Muscle of leg (tissue), 3 donors: ENCODE measurements at regions not wholly inside any gene's neighbourhood (a gene's known extent, or its start where the extent isn't known, plus 50 kb on each side); places are given as distances from the start of the nearest gene placed in this dataset.
"Not testable (repeated sequence)": the region's sequence is repeated elsewhere in the genome, so short reads cannot be mapped to it uniquely, and the experiment has no call there.

ENCODE experiments used
- DNase-seq: peaks from one replicate; pipeline ENCODE4 v3.0.0; 2013
- H3K27ac ChIP-seq: one replicate; pipeline ENCODE4 v1.5.1; 2013; ENCODE audit warnings: mild to moderate bottlenecking, low read length, control low read depth
- H3K27me3 ChIP-seq: one replicate; pipeline ENCODE4 v1.6.1; 2013; ENCODE audit warnings: low read length; ENCODE audit not compliant: control insufficient read depth, insufficient read depth
- H3K36me3 ChIP-seq: one replicate; pipeline ENCODE4 v1.6.1; 2013; ENCODE audit warnings: low read length; ENCODE audit not compliant: control insufficient read depth, insufficient read depth
- H3K4me1 ChIP-seq: one replicate; pipeline ENCODE4 v1.6.1; 2013; ENCODE audit warnings: low read length; ENCODE audit not compliant: control insufficient read depth, insufficient read depth
- H3K4me3 ChIP-seq: one replicate; pipeline ENCODE4 v1.5.1; 2013; ENCODE audit warnings: low read length, control low read depth
- H3K9me3 ChIP-seq: replicated peaks from 2 replicates; pipeline ENCODE4 v1.6.1; 2013; ENCODE audit warnings: low read depth, low read length; ENCODE audit not compliant: control insufficient read depth
- WGBS: methylation state at CpG from one replicate; pipeline ENCODE4 v1.1.5; 2013; ENCODE audit warnings: missing lambda C conversion rate; ENCODE audit not compliant: insufficient coverage; 5-methylcytosine and 5-hydroxymethylcytosine counted together

DNA sequence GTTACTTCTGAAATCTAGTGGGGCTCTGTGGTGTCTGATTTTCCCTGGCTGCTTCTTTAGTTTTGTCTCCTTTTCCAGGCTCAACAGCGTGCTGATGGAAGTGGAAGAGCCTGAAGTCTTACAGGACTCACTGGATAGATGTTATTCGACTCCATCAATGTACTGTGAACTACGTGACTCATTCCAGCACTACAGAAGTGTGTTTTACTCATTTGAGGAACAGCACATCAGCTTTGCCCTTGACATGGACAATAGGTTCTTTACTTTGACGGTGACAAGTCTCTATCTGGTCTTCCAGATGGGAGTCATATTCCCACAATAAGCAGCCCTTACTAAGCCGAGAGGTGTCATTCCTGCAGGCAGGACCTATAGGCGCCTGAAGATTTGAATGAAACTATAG is 51.1 kb downstream of the NBPF8 start:
- H3K27ac ChIP-seq, H3K4me1 ChIP-seq, H3K36me3 ChIP-seq, H3K27me3 ChIP-seq, H3K4me3 ChIP-seq, H3K9me3 ChIP-seq, DNase-seq: not testable (repeated sequence)
- 54% methylated on average over 2 of the region's 6 CpGs for WGBS

DNA sequence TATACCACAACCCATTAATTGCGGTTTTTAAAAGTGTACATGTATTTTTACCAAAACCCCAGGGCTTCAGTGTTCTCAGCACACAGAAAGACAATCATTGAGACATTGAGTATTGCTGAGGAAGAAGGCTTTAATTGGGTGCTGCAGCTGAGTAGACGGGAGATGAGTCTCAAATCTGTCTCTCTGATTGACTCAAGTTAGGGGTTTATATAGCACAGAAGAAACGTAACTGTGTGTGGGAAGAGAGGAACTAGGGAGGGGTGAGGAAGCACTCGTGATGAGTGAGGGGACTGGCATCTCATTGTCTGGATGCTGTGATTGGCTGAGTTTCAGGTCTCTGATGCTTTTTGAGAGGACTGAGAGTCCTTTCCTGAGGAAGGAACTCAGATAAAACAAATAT is 62.8 kb downstream of the NBPF8 start:
- not testable (repeated sequence) for H3K4me1 ChIP-seq, H3K36me3 ChIP-seq, H3K27me3 ChIP-seq, H3K4me3 ChIP-seq, DNase-seq, H3K9me3 ChIP-seq, H3K27ac ChIP-seq
- WGBS, result 100% methylated on average over 1 of the region's 4 CpGs

DNA sequence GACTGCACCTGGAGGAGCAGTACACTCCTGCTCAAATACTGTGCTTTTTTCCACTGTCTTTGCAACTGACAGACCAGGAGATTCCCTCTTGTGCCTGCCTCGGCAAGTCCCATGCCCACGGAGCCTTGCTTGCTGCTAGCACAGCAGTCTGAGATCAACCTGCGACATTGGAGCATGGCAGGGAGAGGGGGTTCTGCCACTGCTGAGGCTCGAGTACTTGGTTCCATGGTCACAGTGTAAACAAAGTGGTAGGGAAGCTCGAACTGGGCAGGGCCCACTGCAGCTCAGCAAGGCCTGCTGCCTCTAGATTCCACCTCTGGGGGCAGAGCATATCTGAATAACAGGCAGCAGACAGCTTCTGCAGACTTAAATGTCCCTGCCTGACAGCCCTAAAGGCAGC is 63.6 kb downstream of the NBPF8 start:
- not testable (repeated sequence) for DNase-seq, H3K9me3 ChIP-seq, H3K27ac ChIP-seq, H3K27me3 ChIP-seq, H3K4me3 ChIP-seq, H3K36me3 ChIP-seq, H3K4me1 ChIP-seq
- no CpG with 5 or more reads among the region's 5 CpGs for WGBS

DNA sequence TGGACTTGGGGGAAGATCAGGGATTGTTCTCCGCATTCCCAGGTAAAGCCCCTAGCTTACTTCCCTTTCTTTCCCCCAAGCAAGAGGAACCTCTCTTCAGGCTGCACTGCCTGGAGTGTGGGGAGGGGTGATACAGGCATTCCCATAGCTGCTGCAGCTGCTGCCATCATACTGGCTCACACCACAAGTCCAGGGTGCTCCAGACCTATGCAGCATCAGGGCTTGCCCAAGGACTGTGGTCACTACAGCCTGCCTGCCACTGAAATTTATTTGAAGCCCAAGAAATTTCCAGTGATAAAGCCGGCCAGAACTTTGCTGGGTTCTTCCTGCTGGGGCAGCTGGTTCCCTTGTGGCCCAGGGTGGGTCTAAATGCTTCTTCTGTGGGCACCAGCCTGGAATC is 72.7 kb downstream of the NBPF8 start:
- not testable (repeated sequence) for H3K27ac ChIP-seq, H3K36me3 ChIP-seq, H3K27me3 ChIP-seq, DNase-seq, H3K4me3 ChIP-seq, H3K9me3 ChIP-seq, H3K4me1 ChIP-seq
- no CpG with 5 or more reads among the region's 2 CpGs for WGBS

DNA sequence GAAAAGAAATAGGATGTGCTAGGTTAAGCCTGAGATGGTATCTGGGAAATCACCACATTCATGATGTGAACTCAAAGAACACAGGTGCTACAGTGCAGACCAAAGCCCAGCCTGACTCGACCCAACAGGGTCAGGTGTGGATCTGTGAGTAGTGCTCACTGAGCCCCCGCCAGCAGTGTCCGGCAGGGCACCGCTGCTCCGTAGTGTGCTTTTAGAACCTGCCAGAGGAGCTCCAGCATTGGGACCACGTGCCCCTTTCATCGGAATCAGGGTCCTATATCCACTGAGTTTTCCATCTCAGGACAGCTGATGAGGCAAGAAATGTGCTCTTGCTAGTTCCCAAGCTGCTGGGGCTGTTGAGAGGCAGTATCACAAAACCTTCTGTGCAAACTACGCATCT is 74.4 kb downstream of the NBPF8 start:
- not testable (repeated sequence) for H3K4me1 ChIP-seq, H3K27me3 ChIP-seq, H3K36me3 ChIP-seq, H3K4me3 ChIP-seq, H3K27ac ChIP-seq, DNase-seq, H3K9me3 ChIP-seq
- WGBS, result 93% methylated on average over 6 of the region's 8 CpGs

DNA sequence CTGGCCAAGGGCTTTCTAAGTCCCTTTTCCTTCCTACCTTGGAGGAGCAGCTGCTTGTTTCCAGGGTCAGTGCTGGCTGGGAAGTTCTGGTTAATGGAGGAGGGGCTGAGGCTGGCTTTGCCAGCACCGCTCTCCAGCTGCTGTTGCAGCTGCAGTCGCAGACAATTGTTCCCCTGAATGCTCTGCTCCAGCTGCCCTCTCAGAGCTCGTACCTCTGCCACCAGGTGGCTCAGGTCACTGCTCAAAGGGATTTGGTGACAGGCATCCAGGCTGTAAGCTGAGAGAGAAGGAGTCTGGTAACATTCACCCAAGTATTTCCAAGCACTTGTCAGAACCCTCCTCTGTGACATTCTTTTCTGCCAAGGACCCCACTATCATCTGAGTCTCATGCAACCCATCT is 82.3 kb downstream of the NBPF8 start:
- WGBS, result no CpG with 5 or more reads among the region's 3 CpGs
- H3K27ac ChIP-seq, H3K27me3 ChIP-seq, H3K36me3 ChIP-seq, H3K9me3 ChIP-seq, H3K4me1 ChIP-seq, DNase-seq, H3K4me3 ChIP-seq: not testable (repeated sequence)

DNA sequence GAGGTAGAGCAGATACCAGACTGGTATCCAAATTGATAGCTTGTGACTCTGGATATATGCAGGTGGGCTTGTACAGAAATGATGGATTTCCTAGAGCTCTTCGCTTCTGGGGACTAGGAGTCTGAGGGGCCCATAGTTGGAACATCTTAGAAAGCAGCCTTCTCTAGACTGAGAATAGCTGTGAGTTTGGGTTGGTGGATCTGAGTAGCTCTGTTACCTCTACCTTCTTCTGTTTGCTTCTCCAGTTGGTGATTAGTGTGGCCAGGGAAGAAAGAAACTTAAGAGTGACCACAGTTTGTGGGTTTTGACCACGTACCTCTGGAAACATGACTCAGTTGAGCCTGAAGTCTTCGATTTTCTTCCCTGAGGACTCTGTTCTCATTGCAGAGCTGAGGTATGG is 88.4 kb downstream of the NBPF8 start:
- not testable (repeated sequence) for H3K9me3 ChIP-seq, DNase-seq, H3K27ac ChIP-seq, H3K36me3 ChIP-seq, H3K4me3 ChIP-seq, H3K27me3 ChIP-seq, H3K4me1 ChIP-seq
- no CpG with 5 or more reads among the region's 3 CpGs for WGBS

DNA sequence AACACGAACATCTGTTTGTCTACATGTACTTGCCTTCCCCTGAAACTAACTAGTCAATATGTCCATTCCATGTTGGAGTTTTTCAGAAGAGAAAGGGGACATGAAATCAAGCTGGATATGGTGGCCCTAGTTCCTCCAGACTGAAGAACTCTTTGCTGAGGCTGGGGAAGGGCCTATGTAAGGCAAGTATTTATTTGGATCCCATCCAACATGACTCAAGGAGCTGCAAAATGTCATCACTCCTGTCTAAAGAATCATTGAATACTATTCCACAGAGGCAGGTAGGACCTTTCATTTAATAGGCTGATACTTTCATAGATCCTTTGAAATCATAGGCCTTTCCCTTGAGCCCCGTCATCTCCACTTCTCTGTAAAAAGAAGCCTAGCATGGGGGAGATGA is 91.5 kb downstream of the NBPF8 start:
- H3K36me3 ChIP-seq, H3K27me3 ChIP-seq, H3K4me1 ChIP-seq, H3K9me3 ChIP-seq, H3K4me3 ChIP-seq, DNase-seq, H3K27ac ChIP-seq: not testable (repeated sequence)
- WGBS, result no CpG with 5 or more reads among the region's 2 CpGs

DNA sequence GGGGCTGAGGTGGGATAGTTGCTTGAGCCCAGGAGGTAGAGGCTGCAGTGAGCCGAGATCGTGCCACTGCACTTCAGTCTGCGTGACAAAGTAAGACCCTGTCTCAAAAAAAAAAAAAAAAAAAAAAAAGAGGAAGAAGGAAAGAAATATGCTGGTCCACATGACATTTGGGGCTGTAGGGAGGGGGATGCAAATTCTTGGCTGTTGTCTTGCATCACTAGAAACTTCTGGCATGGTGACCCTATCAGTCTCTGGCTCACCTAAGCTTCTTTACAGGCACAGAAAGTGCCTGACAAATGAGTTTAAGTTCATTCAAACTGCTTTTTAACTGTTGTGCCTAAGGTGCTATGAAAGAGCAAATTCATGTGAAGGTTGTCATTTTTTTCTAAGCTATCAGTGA is 93.5 kb downstream of the NBPF8 start:
- H3K27ac ChIP-seq, H3K4me1 ChIP-seq, H3K36me3 ChIP-seq, H3K27me3 ChIP-seq, H3K4me3 ChIP-seq, DNase-seq, H3K9me3 ChIP-seq: not testable (repeated sequence)
- no CpG with 5 or more reads among the region's 3 CpGs for WGBS

DNA sequence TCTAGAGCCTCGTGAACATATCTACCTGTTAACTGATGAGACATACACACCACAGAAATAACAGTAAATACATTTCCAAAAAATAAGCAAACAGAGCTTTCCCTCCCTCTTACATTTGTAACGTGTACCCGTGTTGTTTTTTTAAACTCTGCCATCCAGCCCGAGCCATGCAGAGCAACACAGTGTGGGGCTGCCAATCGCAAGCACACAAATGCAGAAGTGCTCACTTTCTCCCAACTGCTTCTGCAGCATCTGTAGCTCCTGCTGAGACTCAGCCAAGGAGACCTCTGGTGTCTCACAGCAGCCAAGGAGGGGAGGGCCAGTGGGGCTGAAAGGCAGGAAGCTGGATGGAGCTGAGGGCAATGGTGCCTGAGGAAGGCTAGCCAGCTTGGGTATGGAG is 94.4 kb downstream of the NBPF8 start:
- not testable (repeated sequence) for DNase-seq, H3K9me3 ChIP-seq, H3K27me3 ChIP-seq, H3K27ac ChIP-seq, H3K4me1 ChIP-seq, H3K36me3 ChIP-seq, H3K4me3 ChIP-seq
- WGBS, result no CpG with 5 or more reads among the region's 5 CpGs

DNA sequence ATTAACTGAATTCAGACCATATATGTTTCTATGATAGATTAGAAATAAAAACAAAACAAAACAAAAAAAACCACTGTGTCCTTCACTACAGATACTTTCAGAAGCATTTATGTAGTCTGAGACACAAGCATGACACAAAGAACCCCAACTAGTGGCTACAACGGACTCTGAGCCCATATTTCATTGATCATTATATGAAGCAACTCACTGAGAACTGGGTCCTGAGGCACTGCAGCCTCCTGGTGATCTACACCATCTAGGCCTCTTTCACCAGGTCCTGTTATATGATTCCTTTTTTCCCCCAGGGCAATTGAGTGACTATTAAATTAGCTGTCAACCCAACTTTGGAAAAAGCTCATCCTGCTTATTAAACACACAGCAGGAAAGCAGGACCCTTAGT is 98.3 kb downstream of the NBPF8 start:
- not testable (repeated sequence) for H3K4me1 ChIP-seq, H3K4me3 ChIP-seq, DNase-seq, H3K27me3 ChIP-seq, H3K27ac ChIP-seq, H3K36me3 ChIP-seq, H3K9me3 ChIP-seq
- no CpG with 5 or more reads among the region's 1 CpG for WGBS
